Stomach (tissue), 8 donors: ENCODE measurements at regions not wholly inside any gene's neighbourhood (a gene's known extent, or its start where the extent isn't known, plus 50 kb on each side); places are given as distances from the start of the nearest gene placed in this dataset.

Source experiments
- DNase-seq, 2 donors: peaks; one replicate each; pipeline versions ENCODE4 v3.0.0 to v3.0.0-alpha.2; 2013 to 2019
- H3K27ac ChIP-seq, 5 donors: fragments of 200-600 bp in 4 of 5; sonication (generic) in 4 of 5; one replicate each; pipeline ENCODE4 v1.5.1; 2013 to 2019; ENCODE audit warnings: mild to moderate bottlenecking in 1 of 5, moderate library complexity in 1 of 5
- H3K27me3 ChIP-seq, 3 donors: fragments of 200-600 bp; sonication (generic); one replicate each; pipeline ENCODE4 v1.5.1; 2017 to 2019; ENCODE audit warnings: mixed run types in 1 of 3
- H3K36me3 ChIP-seq, 4 donors: fragments of 200-600 bp; sonication (generic); 1 replicate in 3 of 4; 2 replicates in 1 of 4; pipeline ENCODE4 v1.5.1; 2016 to 2019
- H3K4me1 ChIP-seq, 4 donors: fragments of 200-600 bp; sonication (generic); one replicate each; pipeline ENCODE4 v1.5.1; 2016 to 2019
- H3K4me3 ChIP-seq, 4 donors: fragments of 200-600 bp; sonication (generic) in 3 of 4; one replicate each; pipeline ENCODE4 v1.5.1; 2016 to 2019; ENCODE audit warnings: mild to moderate bottlenecking in 1 of 4
- H3K9me3 ChIP-seq, 4 donors: fragments of 200-600 bp; sonication (generic); one replicate each; pipeline ENCODE4 v1.5.1; 2016 to 2019
- EP300 ChIP-seq: sonication (generic); formaldehyde crosslinking; IDR thresholded peaks from one replicate; pipeline ENCODE4 v1.6.1; 2017; ENCODE audit warnings: antibody characterized with exemption
- POLR2A ChIP-seq, 4 donors: fragments of 450-650 bp; IDR thresholded peaks; one replicate each; pipeline ENCODE4 v1.6.1; 2016; ENCODE audit warnings: antibody characterized with exemption in 4 of 4, control low read depth in 2 of 4, mild to moderate bottlenecking in 1 of 4, moderate library complexity in 1 of 4
- POLR2AphosphoS5 ChIP-seq, 3 donors: sonication (generic); formaldehyde crosslinking; IDR thresholded peaks; one replicate each; pipeline ENCODE4 v1.6.1; 2016; ENCODE audit warnings: antibody characterized with exemption in 3 of 3
- WGBS, 5 donors: extraction: QIAGEN DNeasy Blood & Tissue Kit in 3 of 5; methylation state at CpG; one replicate each; pipeline versions ENCODE4 v1.1.5 to v1.1.7; 2013 to 2018; 5-methylcytosine and 5-hydroxymethylcytosine counted together
- intact Hi-C: fragments of 100-400 bp; cut with DNase I; formaldehyde crosslinking; loops from one replicate; pipeline ENCODE4 v1.15.1; 2023; ENCODE audit warnings: low total_unique reads
- TF ChIP-seq, protein P1 (sequence below), 7 experiments: fragments of 450-650 bp in 4 of 7; fragments of 200-600 bp in 3 of 7; sonication (generic) in 3 of 7; IDR thresholded peaks; one replicate each; pipeline ENCODE4 v1.5.1; 2016 to 2019; ENCODE audit warnings: antibody characterized with exemption in 7 of 7, control low read depth in 2 of 7, mild to moderate bottlenecking in 1 of 7
- donor health status: healthy with polysubstance abuse.
- donor health status: Bipolar disorder and iron deficiency.
- donor health status: healthy.

DNA sequence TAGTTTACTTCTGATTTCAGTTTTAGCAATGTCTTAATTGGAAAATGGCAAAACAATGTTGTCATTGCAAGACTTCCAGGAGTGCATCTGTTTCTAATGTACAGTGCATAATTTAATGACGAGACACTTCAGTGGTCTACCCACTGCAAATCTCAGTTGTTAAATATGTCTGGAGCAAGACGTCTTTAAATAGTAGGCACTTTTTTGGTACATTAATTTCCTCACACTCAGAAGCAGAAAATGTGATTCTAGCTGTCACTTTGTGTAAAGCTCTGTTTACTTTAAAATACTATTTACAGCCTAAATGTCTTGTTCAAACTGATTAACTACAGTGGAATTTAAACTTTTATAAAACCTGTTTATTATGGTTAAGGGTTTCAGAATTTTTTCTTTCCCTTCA is 815.5 kb downstream of the TLE1 start:
- Histone ChIP-seq H3K9me3 (no peaks in the 10 kb centered on the region), H3K27me3 (no peaks in the 10 kb centered on the region), H3K4me1 (no peaks in the 10 kb centered on the region), H3K36me3 (no peaks in the 10 kb centered on the region), H3K4me3 (no peak overlapping the region), H3K27ac (no peak overlapping the region)
- intact Hi-C loops = no loop called here
- WGBS, 5 donors = 49 to 69% (median 58%) methylated on average over 2 of the region's 2 CpGs
- TF ChIP-seq POLR2AphosphoS5 (IDR thresholded peaks at IDR 0.05) (no peak), POLR2A (IDR thresholded peaks at IDR 0.05) (no peak), EP300 (no peak)
- TF ChIP-seq, protein P1, sequence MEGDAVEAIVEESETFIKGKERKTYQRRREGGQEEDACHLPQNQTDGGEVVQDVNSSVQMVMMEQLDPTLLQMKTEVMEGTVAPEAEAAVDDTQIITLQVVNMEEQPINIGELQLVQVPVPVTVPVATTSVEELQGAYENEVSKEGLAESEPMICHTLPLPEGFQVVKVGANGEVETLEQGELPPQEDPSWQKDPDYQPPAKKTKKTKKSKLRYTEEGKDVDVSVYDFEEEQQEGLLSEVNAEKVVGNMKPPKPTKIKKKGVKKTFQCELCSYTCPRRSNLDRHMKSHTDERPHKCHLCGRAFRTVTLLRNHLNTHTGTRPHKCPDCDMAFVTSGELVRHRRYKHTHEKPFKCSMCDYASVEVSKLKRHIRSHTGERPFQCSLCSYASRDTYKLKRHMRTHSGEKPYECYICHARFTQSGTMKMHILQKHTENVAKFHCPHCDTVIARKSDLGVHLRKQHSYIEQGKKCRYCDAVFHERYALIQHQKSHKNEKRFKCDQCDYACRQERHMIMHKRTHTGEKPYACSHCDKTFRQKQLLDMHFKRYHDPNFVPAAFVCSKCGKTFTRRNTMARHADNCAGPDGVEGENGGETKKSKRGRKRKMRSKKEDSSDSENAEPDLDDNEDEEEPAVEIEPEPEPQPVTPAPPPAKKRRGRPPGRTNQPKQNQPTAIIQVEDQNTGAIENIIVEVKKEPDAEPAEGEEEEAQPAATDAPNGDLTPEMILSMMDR (IDR thresholded peaks at IDR 0.05) = no peak
- no peak for DNase-seq

DNA sequence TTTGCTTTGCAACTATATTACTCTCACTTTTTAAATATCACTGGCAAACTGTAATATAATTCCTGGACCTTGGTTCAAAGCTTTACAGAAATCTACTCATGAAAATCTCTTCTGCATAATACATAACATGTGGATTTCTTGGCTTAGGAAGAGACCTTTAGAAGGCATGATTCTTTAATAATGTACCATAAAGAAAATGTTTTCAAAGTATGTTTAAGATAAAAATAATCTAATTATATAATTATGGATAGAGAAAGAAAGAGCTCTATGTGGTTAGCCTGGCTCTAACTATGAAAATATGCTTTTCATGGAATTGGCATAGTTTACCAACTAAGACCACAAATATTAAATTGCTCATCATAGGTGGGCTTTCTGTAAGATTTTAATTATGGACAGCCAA is 817.8 kb downstream of the TLE1 start:
- Histone ChIP-seq H3K9me3 (peaks cover 0 to 8% (median 1%) of the 10 kb centered on the region in 4 donors), H3K27me3 (no peaks in the 10 kb centered on the region), H3K4me3 (no peak overlapping the region), H3K36me3 (no peaks in the 10 kb centered on the region), H3K4me1 (no peaks in the 10 kb centered on the region), H3K27ac (no peak overlapping the region)
- no peak for DNase-seq
- TF ChIP-seq EP300 (no peak), POLR2A (IDR thresholded peaks at IDR 0.05) (no peak), POLR2AphosphoS5 (IDR thresholded peaks at IDR 0.05) (no peak)
- TF ChIP-seq, protein P1 (IDR thresholded peaks at IDR 0.05) = no peak
- intact Hi-C loops = no loop called here

DNA sequence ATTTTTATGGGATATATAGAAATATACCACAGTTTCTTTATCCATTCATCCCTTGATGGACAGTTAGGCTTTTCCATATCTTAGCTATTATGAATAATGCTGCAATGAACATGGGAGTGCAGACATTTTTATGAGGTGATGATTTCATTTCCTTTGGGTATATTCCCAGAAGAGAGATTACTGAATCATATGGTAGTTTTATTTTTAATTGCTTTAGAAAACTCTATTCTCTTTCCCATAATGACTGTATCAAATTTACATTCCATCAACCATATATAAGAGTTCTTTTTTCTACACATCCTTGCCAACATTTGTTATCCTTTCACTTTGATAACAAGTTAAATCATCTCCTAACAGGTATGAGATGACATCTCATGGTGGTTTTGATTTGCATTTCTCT is 821.6 kb downstream of the TLE1 start:
- Histone ChIP-seq H3K27ac (no peak overlapping the region), H3K4me1 (no peaks in the 10 kb centered on the region), H3K4me3 (no peak overlapping the region), H3K27me3 (no peaks in the 10 kb centered on the region), H3K9me3 (peaks cover 0 to 18% (median 2%) of the 10 kb centered on the region in 4 donors), H3K36me3 (no peaks in the 10 kb centered on the region)
- intact Hi-C loops = no loop called here
- DNase-seq = no peak
- TF ChIP-seq, protein P1 (IDR thresholded peaks at IDR 0.05) = no peak
- TF ChIP-seq POLR2A (IDR thresholded peaks at IDR 0.05) (no peak), POLR2AphosphoS5 (IDR thresholded peaks at IDR 0.05) (no peak), EP300 (no peak)

DNA sequence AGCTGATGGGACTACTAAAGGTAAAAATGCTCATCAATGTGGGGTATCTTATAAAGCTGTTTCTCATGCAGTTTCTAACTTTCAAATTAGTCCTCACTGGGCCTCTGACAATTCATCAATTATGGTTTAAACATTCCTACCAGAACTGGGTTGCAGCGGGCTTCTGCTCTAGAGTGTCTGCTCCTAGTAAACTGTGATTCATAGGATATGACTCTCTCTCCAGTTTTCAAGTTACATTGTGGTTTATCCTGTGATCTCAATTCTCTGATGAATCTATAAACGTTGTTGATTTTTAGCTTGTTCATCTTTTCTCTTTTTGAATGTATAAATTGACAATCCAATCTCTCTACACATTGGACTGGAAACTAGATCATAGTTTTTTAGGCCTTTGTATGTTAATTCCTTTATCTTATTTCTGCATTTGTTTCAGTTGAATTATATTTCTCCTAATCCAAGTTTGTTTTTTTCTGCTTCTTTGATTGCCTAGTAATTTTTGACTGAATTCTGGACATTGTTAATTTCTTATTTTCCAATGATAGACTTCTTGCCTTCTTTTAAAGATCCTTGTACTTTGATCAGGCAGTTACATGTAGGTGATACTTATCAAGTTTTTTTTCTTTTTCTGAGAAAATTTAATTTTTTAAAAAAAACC is 822.6 kb downstream of the TLE1 start:
- no peak overlapping the region for H3K4me3 ChIP-seq
- WGBS, 5 donors = 81 to 87% (median 83%) methylated on average over 2 of the region's 2 CpGs
- TF ChIP-seq EP300 (no peak), POLR2A (IDR thresholded peaks at IDR 0.05) (no peak), POLR2AphosphoS5 (IDR thresholded peaks at IDR 0.05) (no peak)
- TF ChIP-seq, protein P1 (IDR thresholded peaks at IDR 0.05) = no peak

More for the DNA sequence above, 822.6 kb downstream of the TLE1 start:
- intact Hi-C loops = no loop called here
- Histone ChIP-seq H3K27me3 (no peaks in the 10 kb centered on the region), H3K9me3 (peaks cover 0 to 18% (median 2%) of the 10 kb centered on the region in 4 donors), H3K27ac (no peak overlapping the region), H3K36me3 (no peaks in the 10 kb centered on the region), H3K4me1 (no peaks in the 10 kb centered on the region)
- no peak for DNase-seq
